SK-N-SH (cell line): ENCODE measurements at regions not wholly inside any gene's neighbourhood (a gene's known extent, or its start where the extent isn't known, plus 50 kb on each side); places are given as distances from the start of the nearest gene placed in this dataset.

ENCODE experiments used
- ELF1 ChIP-seq: IDR thresholded peaks from 2 replicates; pipeline ENCODE4 v1.4.0; 2012
- EP300 ChIP-seq, 2 experiments: IDR thresholded peaks; 2 replicates each; pipeline versions ENCODE4 v1.4.0 to v1.6.1; 2012; ENCODE audit warnings: borderline replicate concordance in 1 of 2, low read depth in 1 of 2, low read length in 1 of 2
- EZH2phosphoT487 ChIP-seq: fragments of 200-600 bp; sonication (generic); IDR thresholded peaks from 2 replicates; pipeline ENCODE4 v1.6.1; 2017; ENCODE audit warnings: low read depth, mixed run types, mild to moderate bottlenecking, antibody characterized with exemption, moderate library complexity, borderline replicate concordance
- POLR2AphosphoS5 ChIP-seq: IDR thresholded peaks from 2 replicates; pipeline ENCODE4 v1.6.1; 2012; ENCODE audit warnings: low read depth, low read length
- RCOR1 ChIP-seq: fragments of 150-350 bp; IDR thresholded peaks from 2 replicates; pipeline ENCODE4 v1.6.1; 2017; ENCODE audit warnings: antibody characterized with exemption, low read length
- RXRA ChIP-seq: IDR thresholded peaks from 2 replicates; pipeline ENCODE4 v1.4.0; 2012; ENCODE audit warnings: low read depth, mild to moderate bottlenecking, borderline replicate concordance
- SMC3 ChIP-seq: IDR thresholded peaks from 2 replicates; pipeline ENCODE4 v1.6.1; 2012; ENCODE audit warnings: low read depth, low read length, improper control_type of control experiment
- TEAD4 ChIP-seq: IDR thresholded peaks from 2 replicates; pipeline ENCODE4 v1.4.0; 2012; ENCODE audit warnings: mild to moderate bottlenecking, borderline replicate concordance; ENCODE audit not compliant: insufficient read depth
- TF ChIP-seq, protein P1 (sequence below): fragments of 200-600 bp; sonication (generic); IDR thresholded peaks from 2 replicates; pipeline ENCODE4 v1.6.1; 2017; ENCODE audit warnings: antibody characterized with exemption, mild to moderate bottlenecking, moderate library complexity
- TF ChIP-seq, protein P2 (sequence below): IDR thresholded peaks from 2 replicates; pipeline ENCODE4 v1.4.0; 2012; ENCODE audit warnings: low read depth

DNA sequence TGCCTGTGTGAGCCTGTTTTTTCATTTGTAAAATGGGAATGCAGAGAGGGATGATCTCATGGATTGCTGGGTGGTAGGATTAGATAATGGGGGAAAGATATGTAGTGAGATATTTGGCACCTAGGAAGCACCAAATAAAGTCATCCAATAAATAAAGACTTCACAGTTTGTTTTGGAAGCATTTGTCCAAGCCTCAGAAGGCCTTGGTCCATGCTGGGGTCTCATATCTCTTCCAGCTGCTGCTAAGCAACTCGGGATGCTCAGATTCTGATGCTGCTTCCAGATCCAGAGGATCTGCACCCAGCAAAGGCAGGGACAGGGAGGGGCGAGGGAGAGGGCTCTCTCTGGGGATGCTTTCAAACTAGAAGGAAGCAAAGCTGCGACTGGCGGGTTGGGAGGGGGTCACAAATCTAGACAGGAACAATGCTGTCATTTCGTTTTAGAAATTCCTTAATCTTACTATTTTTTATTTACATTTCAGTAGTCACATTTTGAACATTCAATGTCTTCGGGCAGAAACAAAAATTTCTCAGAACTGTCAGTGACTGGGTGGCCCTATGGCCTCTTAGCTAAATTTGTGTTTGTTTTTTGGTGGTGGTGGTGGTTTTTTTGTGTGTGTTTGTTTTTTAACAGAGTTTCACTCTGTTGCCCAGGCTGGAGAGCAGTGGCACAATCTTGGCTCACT is 114.9 kb upstream of the CDH5 start:
- TF ChIP-seq POLR2AphosphoS5 (no peak), RXRA (no peak), ELF1 (no peak), EZH2phosphoT487 (no peak), SMC3 (no peak), TEAD4 (no peak), EP300 (IDR thresholded peaks at IDR 0.05; ENCODE audit: borderline replicate concordance in 1 of 2, low read depth in 1 of 2, low read length in 1 of 2) (no peak), RCOR1 (no peak)
- TF ChIP-seq, protein P1, sequence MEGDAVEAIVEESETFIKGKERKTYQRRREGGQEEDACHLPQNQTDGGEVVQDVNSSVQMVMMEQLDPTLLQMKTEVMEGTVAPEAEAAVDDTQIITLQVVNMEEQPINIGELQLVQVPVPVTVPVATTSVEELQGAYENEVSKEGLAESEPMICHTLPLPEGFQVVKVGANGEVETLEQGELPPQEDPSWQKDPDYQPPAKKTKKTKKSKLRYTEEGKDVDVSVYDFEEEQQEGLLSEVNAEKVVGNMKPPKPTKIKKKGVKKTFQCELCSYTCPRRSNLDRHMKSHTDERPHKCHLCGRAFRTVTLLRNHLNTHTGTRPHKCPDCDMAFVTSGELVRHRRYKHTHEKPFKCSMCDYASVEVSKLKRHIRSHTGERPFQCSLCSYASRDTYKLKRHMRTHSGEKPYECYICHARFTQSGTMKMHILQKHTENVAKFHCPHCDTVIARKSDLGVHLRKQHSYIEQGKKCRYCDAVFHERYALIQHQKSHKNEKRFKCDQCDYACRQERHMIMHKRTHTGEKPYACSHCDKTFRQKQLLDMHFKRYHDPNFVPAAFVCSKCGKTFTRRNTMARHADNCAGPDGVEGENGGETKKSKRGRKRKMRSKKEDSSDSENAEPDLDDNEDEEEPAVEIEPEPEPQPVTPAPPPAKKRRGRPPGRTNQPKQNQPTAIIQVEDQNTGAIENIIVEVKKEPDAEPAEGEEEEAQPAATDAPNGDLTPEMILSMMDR: no peak
- TF ChIP-seq, protein P2, sequence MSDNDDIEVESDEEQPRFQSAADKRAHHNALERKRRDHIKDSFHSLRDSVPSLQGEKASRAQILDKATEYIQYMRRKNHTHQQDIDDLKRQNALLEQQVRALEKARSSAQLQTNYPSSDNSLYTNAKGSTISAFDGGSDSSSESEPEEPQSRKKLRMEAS: no peak
